ENCODE measurements at regions not wholly inside any gene's neighbourhood (a gene's known extent, or its start where the extent isn't known, plus 50 kb on each side); places are given as distances from the start of the nearest gene placed in this dataset.

- TF ChIP-seq, protein P1, sequence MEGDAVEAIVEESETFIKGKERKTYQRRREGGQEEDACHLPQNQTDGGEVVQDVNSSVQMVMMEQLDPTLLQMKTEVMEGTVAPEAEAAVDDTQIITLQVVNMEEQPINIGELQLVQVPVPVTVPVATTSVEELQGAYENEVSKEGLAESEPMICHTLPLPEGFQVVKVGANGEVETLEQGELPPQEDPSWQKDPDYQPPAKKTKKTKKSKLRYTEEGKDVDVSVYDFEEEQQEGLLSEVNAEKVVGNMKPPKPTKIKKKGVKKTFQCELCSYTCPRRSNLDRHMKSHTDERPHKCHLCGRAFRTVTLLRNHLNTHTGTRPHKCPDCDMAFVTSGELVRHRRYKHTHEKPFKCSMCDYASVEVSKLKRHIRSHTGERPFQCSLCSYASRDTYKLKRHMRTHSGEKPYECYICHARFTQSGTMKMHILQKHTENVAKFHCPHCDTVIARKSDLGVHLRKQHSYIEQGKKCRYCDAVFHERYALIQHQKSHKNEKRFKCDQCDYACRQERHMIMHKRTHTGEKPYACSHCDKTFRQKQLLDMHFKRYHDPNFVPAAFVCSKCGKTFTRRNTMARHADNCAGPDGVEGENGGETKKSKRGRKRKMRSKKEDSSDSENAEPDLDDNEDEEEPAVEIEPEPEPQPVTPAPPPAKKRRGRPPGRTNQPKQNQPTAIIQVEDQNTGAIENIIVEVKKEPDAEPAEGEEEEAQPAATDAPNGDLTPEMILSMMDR (CRISPR knock-in tag; IDR thresholded peaks at IDR 0.05), result no peak
- TF ChIP-seq ZNF556 (CRISPR knock-in tag; IDR thresholded peaks at IDR 0.05; ENCODE audit: borderline replicate concordance) (no peak), ZNF747 (CRISPR knock-in tag; IDR thresholded peaks at IDR 0.05; ENCODE audit: borderline replicate concordance) (no peak), MEIS2 (CRISPR knock-in tag; IDR thresholded peaks at IDR 0.05) (no peak), ZNF687 (CRISPR knock-in tag; IDR thresholded peaks at IDR 0.05) (no peak), RNF2 (conservative IDR thresholded peaks at IDR 0.05; ENCODE audit: low read depth) (no peak), RAD21 (CRISPR knock-in tag; IDR thresholded peaks at IDR 0.05) (no peak), ATM (IDR thresholded peaks at IDR 0.05; ENCODE audit: borderline replicate concordance) (no peak), REST (IDR thresholded peaks at IDR 0.05; ENCODE audit: borderline replicate concordance in 1 of 2, low read depth in 1 of 2, low read length in 2 of 2) (no peak)
- TF ChIP-seq, protein P2, sequence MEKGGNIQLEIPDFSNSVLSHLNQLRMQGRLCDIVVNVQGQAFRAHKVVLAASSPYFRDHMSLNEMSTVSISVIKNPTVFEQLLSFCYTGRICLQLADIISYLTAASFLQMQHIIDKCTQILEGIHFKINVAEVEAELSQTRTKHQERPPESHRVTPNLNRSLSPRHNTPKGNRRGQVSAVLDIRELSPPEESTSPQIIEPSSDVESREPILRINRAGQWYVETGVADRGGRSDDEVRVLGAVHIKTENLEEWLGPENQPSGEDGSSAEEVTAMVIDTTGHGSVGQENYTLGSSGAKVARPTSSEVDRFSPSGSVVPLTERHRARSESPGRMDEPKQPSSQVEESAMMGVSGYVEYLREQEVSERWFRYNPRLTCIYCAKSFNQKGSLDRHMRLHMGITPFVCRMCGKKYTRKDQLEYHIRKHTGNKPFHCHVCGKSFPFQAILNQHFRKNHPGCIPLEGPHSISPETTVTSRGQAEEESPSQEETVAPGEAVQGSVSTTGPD (CRISPR knock-in tag; IDR thresholded peaks at IDR 0.05), result no peak
- TF ChIP-seq, protein P3, sequence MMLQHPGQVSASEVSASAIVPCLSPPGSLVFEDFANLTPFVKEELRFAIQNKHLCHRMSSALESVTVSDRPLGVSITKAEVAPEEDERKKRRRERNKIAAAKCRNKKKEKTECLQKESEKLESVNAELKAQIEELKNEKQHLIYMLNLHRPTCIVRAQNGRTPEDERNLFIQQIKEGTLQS (CRISPR knock-in tag; IDR thresholded peaks at IDR 0.05), result no peak
Observed at GRCh38 chr2:217008794-217009193, 148.9 kb upstream of the TNP1 start.
